ENCODE measurements at regions not wholly inside any gene's neighbourhood (a gene's known extent, or its start where the extent isn't known, plus 50 kb on each side); places are given as distances from the start of the nearest gene placed in this dataset.

- TF ChIP-seq NELFE (IDR thresholded peaks at IDR 0.05; ENCODE audit: insufficient read depth, insufficient read length) (no peak), CBFB (CRISPR knock-in tag; IDR thresholded peaks at IDR 0.05) (no peak), ZNF431 (CRISPR knock-in tag; IDR thresholded peaks at IDR 0.05) (no peak), USF2 (CRISPR knock-in tag; IDR thresholded peaks at IDR 0.05) (no peak), MEF2D (tag; conservative IDR thresholded peaks at IDR 0.05; ENCODE audit: low read depth) (no peak), SRSF7 (optimal IDR thresholded peaks at IDR 0.05; ENCODE audit: low read depth, low read length) (no peak), CXXC5 (CRISPR knock-in tag; IDR thresholded peaks at IDR 0.05) (no peak), FOS (IDR thresholded peaks at IDR 0.05; ENCODE audit: extremely low read depth, insufficient read length) (no peak)
Measured at GRCh38 chr2:215606219-215606618, 170.4 kb upstream of the FN1 start (continued).

GRCh38 chr2:215605214-215605613 lies 169.3 kb upstream of the FN1 start:
- no peaks in the 10 kb centered on the region for H3K27me3 ChIP-seq (ENCODE audit: control insufficient read depth in 2 of 2, insufficient read depth in 2 of 2, low read length in 2 of 2)
- H3K9ac ChIP-seq (ENCODE audit: insufficient read depth in 1 of 2, low read depth in 2 of 2, low read length in 2 of 2) = no peak overlapping the region
- in situ Hi-C loops (cut with MboI) = no loop called here
- peaks cover 0 to 4% of the 10 kb centered on the region in 2 experiments; a peak in 1 of 5 replicates for H3K4me1 ChIP-seq (replicated peaks in 1 of 2; ENCODE audit: control insufficient read depth in 2 of 2, insufficient read depth in 2 of 2, low read length in 2 of 2)
- DNase-seq (ENCODE audit: extremely low read depth in 1 of 4, low spot score in 3 of 4) = no peak
- H3K9me1 ChIP-seq (ENCODE audit: control insufficient read depth, insufficient read depth, low read length) = no peaks in the 10 kb centered on the region
- no peaks in the 10 kb centered on the region for H3K9me3 ChIP-seq (replicated peaks; ENCODE audit: control insufficient read depth, insufficient read depth, low read depth, low read length)
- ChIA-PET POLR2A (no interaction called here), CTCF (ENCODE audit: low intra/inter-chr PET ratio) (no interaction called here)
- H4K20me1 ChIP-seq (replicated peaks; ENCODE audit: control insufficient read depth, insufficient read depth, low read length) = no peaks in the 10 kb centered on the region
- intact Hi-C loops (cut with micrococcal nuclease) = no loop called here
- no peaks in the 10 kb centered on the region for H3K79me2 ChIP-seq (ENCODE audit: control insufficient read depth, insufficient read depth, low read length)
- no peak overlapping the region for H3K27ac ChIP-seq (ENCODE audit: extremely low read depth, low read depth, low read length)
- TF ChIP-seq SMAD2 (IDR thresholded peaks at IDR 0.05; ENCODE audit: low read depth, low read length) = no peak
- no peak for TF ChIP-seq JUND (IDR thresholded peaks at IDR 0.05; ENCODE audit: borderline replicate concordance, low read depth, low read length)
- no peak for TF ChIP-seq JUND (tag; IDR thresholded peaks at IDR 0.05; ENCODE audit: borderline replicate concordance, low read depth, low read length)
- TF ChIP-seq ZNF384 (IDR thresholded peaks at IDR 0.05; ENCODE audit: low read depth, low read length) = no peak
- ATAC-seq = no peak
- no peak overlapping the region for H3K4me3 ChIP-seq
- no peak overlapping the region for H2AFZ ChIP-seq (ENCODE audit: low read depth, low read length)
- no TSS peak for BruUV-seq (replicated peaks)
- no peaks in the 10 kb centered on the region for H3K36me3 ChIP-seq (ENCODE audit: control insufficient read depth, insufficient read depth, low read length)
- H3K4me2 ChIP-seq (ENCODE audit: insufficient read depth, low read length) = no peak overlapping the region
- FAIRE-seq = no peak
